Stomach smooth muscle (tissue), 2 donors: ENCODE measurements at regions not wholly inside any gene's neighbourhood (a gene's known extent, or its start where the extent isn't known, plus 50 kb on each side); places are given as distances from the start of the nearest gene placed in this dataset.
"Not testable (repeated sequence)": the region's sequence is repeated elsewhere in the genome, so short reads cannot be mapped to it uniquely, and the experiment has no call there.

Experiments
- H3K27ac ChIP-seq: one replicate; pipeline ENCODE4 v1.7.0; 2013; ENCODE audit warnings: mild to moderate bottlenecking, low read length, inconsistent platforms
- H3K27me3 ChIP-seq, 2 donors: one replicate each; pipeline ENCODE4 v1.7.0; 2013; ENCODE audit warnings: low read length in 2 of 2; ENCODE audit not compliant: insufficient read depth in 2 of 2, control insufficient read depth in 1 of 2
- H3K36me3 ChIP-seq, 2 donors: one replicate each; pipeline ENCODE4 v1.7.0; 2013; ENCODE audit warnings: low read length in 2 of 2; ENCODE audit not compliant: control insufficient read depth in 2 of 2, insufficient read depth in 2 of 2
- H3K4me1 ChIP-seq: one replicate; pipeline ENCODE4 v1.7.0; 2013; ENCODE audit warnings: low read length; ENCODE audit not compliant: control insufficient read depth, insufficient read depth
- H3K4me3 ChIP-seq, 2 donors: one replicate each; pipeline ENCODE4 v1.7.0; 2013; ENCODE audit warnings: low read length in 2 of 2
- H3K9ac ChIP-seq, 2 donors: one replicate each; pipeline ENCODE4 v1.7.0; 2013; ENCODE audit warnings: low read length in 2 of 2, mild to moderate bottlenecking in 1 of 2
- H3K9me3 ChIP-seq, 2 donors: one replicate each; pipeline ENCODE4 v1.7.0; 2013; ENCODE audit warnings: low read length in 2 of 2; ENCODE audit not compliant: control insufficient read depth in 2 of 2
- donor health status: healthy.
- donor health status: Pancreatic carcinoma.

- no peaks in the 10 kb centered on the region for H3K27me3 ChIP-seq
- peaks cover 14% of the 10 kb centered on the region for H3K4me1 ChIP-seq
- H3K36me3 ChIP-seq = no peaks in the 10 kb centered on the region
- H3K9ac ChIP-seq = no peak overlapping the region
- H3K27ac ChIP-seq = peak overlapping the region; percentile 37
- H3K4me3 ChIP-seq = peak overlapping the region in 1 of 2 donors; percentile 16
- H3K9me3 ChIP-seq = no peaks in the 10 kb centered on the region
Observed at GRCh38 chr14:37864861-37865718, 269.7 kb downstream of the TTC6 start.

GRCh38 chr14:37865719-37866549, 270.5 kb downstream of the TTC6 start:
- H3K36me3 ChIP-seq = no peaks in the 10 kb centered on the region
- no peak overlapping the region for H3K9ac ChIP-seq
- H3K27ac ChIP-seq = peak overlapping the region; percentile 37
- no peaks in the 10 kb centered on the region for H3K27me3 ChIP-seq
- H3K4me1 ChIP-seq = peaks cover 15% of the 10 kb centered on the region
- H3K4me3 ChIP-seq = no peak overlapping the region
- no peaks in the 10 kb centered on the region for H3K9me3 ChIP-seq

GRCh38 chr14:37869633-37870032, 274.2 kb downstream of the TTC6 start:
- Histone ChIP-seq H3K9me3 (no peaks in the 10 kb centered on the region), H3K27me3 (no peaks in the 10 kb centered on the region), H3K4me3 (no peak overlapping the region), H3K4me1 (peaks cover 23% of the 10 kb centered on the region), H3K27ac (no peak overlapping the region), H3K9ac (no peak overlapping the region), H3K36me3 (no peaks in the 10 kb centered on the region)

GRCh38 chr14:37870170-37870569, 274.7 kb downstream of the TTC6 start:
- Histone ChIP-seq H3K4me1 (peaks cover 18% of the 10 kb centered on the region), H3K9me3 (no peaks in the 10 kb centered on the region), H3K27me3 (no peaks in the 10 kb centered on the region), H3K9ac (no peak overlapping the region), H3K4me3 (no peak overlapping the region), H3K27ac (no peak overlapping the region), H3K36me3 (no peaks in the 10 kb centered on the region)

GRCh38 chr14:37870632-37871346, 275.4 kb downstream of the TTC6 start:
- Histone ChIP-seq H3K9me3 (no peaks in the 10 kb centered on the region), H3K4me1 (peaks cover 12% of the 10 kb centered on the region), H3K9ac (no peak overlapping the region), H3K27me3 (no peaks in the 10 kb centered on the region), H3K27ac (no peak overlapping the region), H3K36me3 (no peaks in the 10 kb centered on the region), H3K4me3 (peak overlapping the region; percentile 22 to 27)

GRCh38 chr14:37874065-37874428, 278.6 kb downstream of the TTC6 start:
- H3K4me1 ChIP-seq = peaks cover 12% of the 10 kb centered on the region
- not testable (repeated sequence) for H3K27ac ChIP-seq, H3K9me3 ChIP-seq, H3K4me3 ChIP-seq, H3K27me3 ChIP-seq, H3K36me3 ChIP-seq, H3K9ac ChIP-seq

- Histone ChIP-seq H3K27me3 (no peaks in the 10 kb centered on the region), H3K9me3 (no peaks in the 10 kb centered on the region), H3K27ac (no peak overlapping the region), H3K9ac (no peak overlapping the region), H3K36me3 (no peaks in the 10 kb centered on the region), H3K4me1 (peaks cover 12% of the 10 kb centered on the region), H3K4me3 (no peak overlapping the region)
Observed at GRCh38 chr14:37874429-37875109, 279.1 kb downstream of the TTC6 start.

GRCh38 chr14:37888234-37888633, 292.8 kb downstream of the TTC6 start:
- H3K9ac ChIP-seq = no peak overlapping the region
- H3K9me3 ChIP-seq = no peaks in the 10 kb centered on the region
- H3K36me3 ChIP-seq = no peaks in the 10 kb centered on the region
- H3K4me1 ChIP-seq = peaks cover 6% of the 10 kb centered on the region
- no peak overlapping the region for H3K27ac ChIP-seq
- no peaks in the 10 kb centered on the region for H3K27me3 ChIP-seq
- no peak overlapping the region for H3K4me3 ChIP-seq

- H3K27ac ChIP-seq = no peak overlapping the region
- H3K4me1 ChIP-seq = peaks cover 6% of the 10 kb centered on the region
- no peak overlapping the region for H3K4me3 ChIP-seq
- H3K27me3 ChIP-seq = no peaks in the 10 kb centered on the region
- no peaks in the 10 kb centered on the region for H3K9me3 ChIP-seq
- H3K36me3 ChIP-seq = no peaks in the 10 kb centered on the region
- no peak overlapping the region for H3K9ac ChIP-seq
Observed at GRCh38 chr14:37889087-37889486, 293.7 kb downstream of the TTC6 start.

GRCh38 chr14:37890095-37890494, 294.7 kb downstream of the TTC6 start:
- no peak overlapping the region for H3K27ac ChIP-seq
- H3K9me3 ChIP-seq = no peaks in the 10 kb centered on the region
- peaks cover 6% of the 10 kb centered on the region for H3K4me1 ChIP-seq
- H3K27me3 ChIP-seq = no peaks in the 10 kb centered on the region
- H3K4me3 ChIP-seq = no peak overlapping the region
- no peaks in the 10 kb centered on the region for H3K36me3 ChIP-seq
- H3K9ac ChIP-seq = no peak overlapping the region
